CD4-positive, alpha-beta T cell treated with Interleukin-17A for 4 hours (primary cell): ENCODE measurements at regions not wholly inside any gene's neighbourhood (a gene's known extent, or its start where the extent isn't known, plus 50 kb on each side); places are given as distances from the start of the nearest gene placed in this dataset.

Experiments used
- DNase-seq: peaks from one replicate; pipeline ENCODE4 v3.0.0-alpha.2; 2020; ENCODE audit warnings: mixed read lengths

- DNase-seq = no peak
Measured at GRCh38 chr2:151197184-151198108, 64.2 kb downstream of the RBM43 start.

GRCh38 chr2:151193576-151193975 is 68.1 kb downstream of the RBM43 start:
- no peak for DNase-seq

- no peak for DNase-seq
Measured at GRCh38 chr2:151192681-151193080, 69.0 kb downstream of the RBM43 start.

GRCh38 chr2:151191001-151191400 is 70.7 kb downstream of the RBM43 start:
- DNase-seq = no peak

- DNase-seq = peak; percentile 48
Measured at GRCh38 chr2:151189125-151189524, 72.5 kb downstream of the RBM43 start.

GRCh38 chr2:151186011-151186410 is 75.7 kb downstream of the RBM43 start:
- DNase-seq = no peak

GRCh38 chr2:151182899-151183809 is 78.5 kb downstream of the RBM43 start:
- no peak for DNase-seq

GRCh38 chr2:151182396-151182795 is 79.3 kb downstream of the RBM43 start:
- no peak for DNase-seq

- DNase-seq = no peak
Measured at GRCh38 chr2:151181524-151181923, 80.1 kb downstream of the RBM43 start.

GRCh38 chr2:151180123-151180522 is 81.5 kb downstream of the RBM43 start:
- no peak for DNase-seq

GRCh38 chr2:151178207-151178606 is 83.5 kb downstream of the RBM43 start:
- no peak for DNase-seq

- no peak for DNase-seq
Measured at GRCh38 chr2:151177756-151178155, 83.9 kb downstream of the RBM43 start.

- no peak for DNase-seq
Measured at GRCh38 chr2:151176661-151177060, 85.0 kb downstream of the RBM43 start.

- DNase-seq = no peak
Measured at GRCh38 chr2:151175864-151176263, 85.8 kb downstream of the RBM43 start.

- no peak for DNase-seq
Measured at GRCh38 chr2:151174127-151174526, 87.5 kb downstream of the RBM43 start.

GRCh38 chr2:151171186-151171585 is 90.5 kb downstream of the RBM43 start:
- DNase-seq = no peak

- no peak for DNase-seq
Measured at GRCh38 chr2:151166410-151166809, 95.3 kb downstream of the RBM43 start.

GRCh38 chr2:151165105-151165684 is 96.5 kb downstream of the RBM43 start:
- no peak for DNase-seq

GRCh38 chr2:151161821-151162551 is 99.7 kb downstream of the RBM43 start:
- DNase-seq = no peak

GRCh38 chr2:151159109-151159662 is 102.5 kb downstream of the RBM43 start:
- DNase-seq = no peak

- DNase-seq = no peak
Measured at GRCh38 chr2:151157000-151157735, 104.5 kb downstream of the RBM43 start.
